Nephron (organoid): ENCODE measurements at regions not wholly inside any gene's neighbourhood (a gene's known extent, or its start where the extent isn't known, plus 50 kb on each side); places are given as distances from the start of the nearest gene placed in this dataset.
"Not testable (repeated sequence)": the region's sequence is repeated elsewhere in the genome, so short reads cannot be mapped to it uniquely, and the experiment has no call there.

Experiments
- H3K27ac Mint-ChIP-seq, 3 experiments: 2 replicates each; pipeline ENCODE4 v1.8.0; 2020; ENCODE audit warnings: mixed read lengths in 3 of 3, mild to moderate bottlenecking in 2 of 3, moderate library complexity in 1 of 3
- H3K27me3 Mint-ChIP-seq: 2 replicates; pipeline ENCODE4 v1.8.0; 2021; ENCODE audit warnings: low read depth, mild to moderate bottlenecking, moderate library complexity, mixed read lengths
- H3K36me3 Mint-ChIP-seq: 2 replicates; pipeline ENCODE4 v1.8.0; 2020; ENCODE audit warnings: low read depth, mixed read lengths
- H3K4me1 Mint-ChIP-seq: 2 replicates; pipeline ENCODE4 v1.8.0; 2020; ENCODE audit warnings: mixed read lengths
- H3K4me3 Mint-ChIP-seq, 3 experiments: 2 replicates each; pipeline ENCODE4 v1.8.0; 2020; ENCODE audit warnings: mild to moderate bottlenecking in 3 of 3, mixed read lengths in 3 of 3, moderate library complexity in 2 of 3
- H3K9me3 Mint-ChIP-seq: 2 replicates; pipeline ENCODE4 v1.8.0; 2020; ENCODE audit warnings: mixed read lengths
- CTCF ChIP-seq, 3 experiments: fragments of 200-600 bp; sonication (generic); IDR thresholded peaks; one replicate each; pipeline ENCODE4 v1.5.0; 2021; ENCODE audit warnings: antibody characterized with exemption in 3 of 3; ENCODE audit not compliant: unreplicated experiment in 3 of 3

DNA sequence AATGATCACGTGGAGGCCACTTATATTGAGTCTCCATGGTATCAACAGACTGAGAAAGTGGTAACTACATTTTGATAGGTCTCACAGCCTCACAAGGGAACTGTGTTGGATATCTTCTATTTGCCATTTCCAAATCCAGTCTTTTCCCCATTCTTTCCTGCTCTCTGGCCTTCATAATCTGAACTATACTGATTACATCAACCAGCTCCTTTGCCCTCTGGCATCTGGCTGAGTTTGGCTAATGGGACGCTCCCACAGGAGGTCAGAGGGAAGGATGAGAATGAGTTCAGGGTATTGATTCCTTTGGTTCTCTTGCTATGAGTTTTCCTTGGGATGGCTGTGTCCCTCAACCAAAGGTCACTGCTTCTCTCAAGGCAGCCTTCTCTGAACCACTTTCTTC lies 152.6 kb downstream of the RTL9 start:
- no peak overlapping the region for H3K27ac Mint-ChIP-seq
- no peaks in the 10 kb centered on the region for H3K36me3 Mint-ChIP-seq
- no peak for TF ChIP-seq CTCF (IDR thresholded peaks at IDR 0.05; ENCODE audit: unreplicated experiment in 3 of 3)
- no peaks in the 10 kb centered on the region for H3K27me3 Mint-ChIP-seq
- H3K9me3 Mint-ChIP-seq = no peaks in the 10 kb centered on the region
- H3K4me3 Mint-ChIP-seq = no peak overlapping the region
- peaks cover 6% of the 10 kb centered on the region for H3K4me1 Mint-ChIP-seq

- Mint-ChIP-seq H3K27ac (no peak overlapping the region), H3K4me3 (no peak overlapping the region), H3K4me1 (peaks cover 6% of the 10 kb centered on the region), H3K27me3 (no peaks in the 10 kb centered on the region), H3K36me3 (no peaks in the 10 kb centered on the region), H3K9me3 (no peaks in the 10 kb centered on the region)
- TF ChIP-seq CTCF (IDR thresholded peaks at IDR 0.05; ENCODE audit: unreplicated experiment in 3 of 3) = no peak
Measured at GRCh38 chrX:110512341-110512740, 153.7 kb downstream of the RTL9 start.

DNA sequence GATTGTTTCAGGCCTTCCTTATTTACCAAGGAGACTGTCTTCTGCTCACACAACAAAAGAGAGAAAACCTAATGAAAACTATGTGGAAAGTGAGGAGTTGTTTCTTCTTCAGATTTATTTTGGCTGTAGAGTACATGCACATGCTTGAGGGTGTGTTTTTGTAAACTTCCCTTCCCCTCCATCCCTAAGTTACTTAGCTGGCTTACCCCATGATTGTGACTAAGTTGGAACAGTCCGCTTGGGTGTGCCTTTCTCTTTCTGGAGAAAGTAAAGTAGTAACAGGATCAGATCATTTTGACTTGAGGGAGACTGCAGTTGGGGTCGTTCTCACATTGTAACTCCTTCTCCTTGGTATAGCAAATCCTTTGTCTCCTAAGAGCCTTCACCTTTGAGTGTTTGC lies 155.9 kb downstream of the RTL9 start:
- H3K27me3 Mint-ChIP-seq = no peaks in the 10 kb centered on the region
- peaks cover 6% of the 10 kb centered on the region for H3K4me1 Mint-ChIP-seq
- no peaks in the 10 kb centered on the region for H3K9me3 Mint-ChIP-seq
- H3K36me3 Mint-ChIP-seq = no peaks in the 10 kb centered on the region
- H3K27ac Mint-ChIP-seq = no peak overlapping the region
- TF ChIP-seq CTCF (IDR thresholded peaks at IDR 0.05; ENCODE audit: unreplicated experiment in 3 of 3) = no peak
- no peak overlapping the region for H3K4me3 Mint-ChIP-seq

DNA sequence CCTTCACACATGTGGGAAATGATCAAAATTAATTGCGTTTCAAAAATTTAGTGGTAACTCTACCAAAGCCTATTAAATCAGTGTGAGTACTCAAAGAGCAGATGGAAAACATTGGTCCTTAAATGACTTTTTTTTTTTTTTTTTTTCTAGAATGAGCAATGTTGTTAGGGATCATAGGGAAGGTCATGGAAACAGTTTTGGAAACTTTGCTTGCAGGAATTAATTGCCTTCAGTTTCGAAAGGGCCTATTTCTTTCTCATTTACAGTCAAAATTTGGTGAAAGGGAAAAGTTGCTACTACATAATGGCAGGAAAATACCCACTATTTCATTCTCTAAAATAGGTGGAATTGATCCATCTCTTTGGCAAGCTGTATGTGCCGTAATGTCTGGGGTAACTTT lies 160.9 kb downstream of the RTL9 start:
- no peak overlapping the region for H3K4me3 Mint-ChIP-seq
- no peaks in the 10 kb centered on the region for H3K36me3 Mint-ChIP-seq
- no peak overlapping the region for H3K27ac Mint-ChIP-seq
- no peaks in the 10 kb centered on the region for H3K4me1 Mint-ChIP-seq
- TF ChIP-seq CTCF (IDR thresholded peaks at IDR 0.05; ENCODE audit: unreplicated experiment in 3 of 3) = no peak
- peaks cover 3% of the 10 kb centered on the region for H3K27me3 Mint-ChIP-seq
- no peaks in the 10 kb centered on the region for H3K9me3 Mint-ChIP-seq

DNA sequence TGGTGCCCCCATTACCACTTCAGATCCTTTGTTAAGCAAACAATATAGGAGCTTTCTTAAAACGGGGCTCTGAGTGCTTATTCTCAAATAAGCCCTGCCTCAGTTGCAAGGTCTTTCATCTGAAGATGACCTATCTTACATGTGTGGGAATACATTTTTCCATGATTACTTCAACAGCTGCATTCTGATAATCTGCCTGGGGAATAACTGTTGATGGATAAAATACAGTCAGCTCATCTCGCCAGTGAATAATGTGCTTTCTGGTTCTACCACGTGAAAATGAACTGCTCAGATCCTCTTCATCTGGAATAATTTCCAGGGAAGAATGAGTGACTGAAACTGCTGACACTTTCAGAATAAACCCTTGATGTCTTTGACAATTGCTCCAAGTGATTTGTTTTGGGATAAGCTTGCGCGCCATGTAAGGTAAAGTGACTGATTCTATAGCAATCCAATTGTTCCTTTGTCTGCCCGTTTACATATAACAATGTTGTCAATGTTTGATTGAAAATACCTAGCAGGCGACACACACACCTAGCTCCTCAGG lies 161.3 kb downstream of the RTL9 start:
- Mint-ChIP-seq H3K36me3 (no peaks in the 10 kb centered on the region), H3K9me3 (no peaks in the 10 kb centered on the region), H3K4me3 (no peak overlapping the region), H3K4me1 (no peaks in the 10 kb centered on the region), H3K27ac (no peak overlapping the region), H3K27me3 (peaks cover 3% of the 10 kb centered on the region)
- no peak for TF ChIP-seq CTCF (IDR thresholded peaks at IDR 0.05; ENCODE audit: unreplicated experiment in 3 of 3)

- H3K4me3 Mint-ChIP-seq, H3K27me3 Mint-ChIP-seq, H3K36me3 Mint-ChIP-seq, H3K9me3 Mint-ChIP-seq, H3K27ac Mint-ChIP-seq, H3K4me1 Mint-ChIP-seq: not testable (repeated sequence)
Measured at GRCh38 chrX:110520652-110521051, 162.0 kb downstream of the RTL9 start.
